Right lobe of liver (tissue), 6 donors: ENCODE measurements at regions not wholly inside any gene's neighbourhood (a gene's known extent, or its start where the extent isn't known, plus 50 kb on each side); places are given as distances from the start of the nearest gene placed in this dataset.

Experiments
- ATAC-seq, 4 donors: fragments of 200-7000 bp; cut with Tn5 transposase; one replicate each; pipeline ENCODE4 v1.9.1; 2020; ENCODE audit warnings: mild to moderate bottlenecking in 4 of 4, moderate library complexity in 4 of 4
- DNase-seq, 3 donors: peaks; one replicate each; pipeline ENCODE4 v3.0.0-alpha.2; 2020
- H3K27ac ChIP-seq, 3 donors: fragments of 200-600 bp; one replicate each; pipeline ENCODE4 v1.8.0; 2022
- H3K27me3 ChIP-seq, 2 donors: fragments of 200-600 bp; one replicate each; pipeline ENCODE4 v1.8.0; 2022
- H3K36me3 ChIP-seq, 4 donors: fragments of 200-600 bp; sonication (generic) in 1 of 4; one replicate each; pipeline versions ENCODE4 v1.5.1 to v1.8.0; 2017 to 2022; ENCODE audit warnings: control low read depth in 1 of 4
- H3K4me1 ChIP-seq, 4 donors: fragments of 200-600 bp; sonication (generic) in 1 of 4; one replicate each; pipeline versions ENCODE4 v1.5.1 to v1.8.0; 2017 to 2022; ENCODE audit warnings: control low read depth in 1 of 4
- H3K4me3 ChIP-seq, 3 donors: fragments of 200-600 bp; one replicate each; pipeline ENCODE4 v1.8.0; 2022
- H3K9me3 ChIP-seq, 4 donors: fragments of 200-600 bp; sonication (generic) in 1 of 4; one replicate each; pipeline versions ENCODE4 v1.5.1 to v1.8.0; 2017 to 2022; ENCODE audit warnings: control low read depth in 1 of 4
- CTCF ChIP-seq, 4 donors: fragments of 200-600 bp in 3 of 4; fragments of 450-650 bp in 1 of 4; IDR thresholded peaks; one replicate each; pipeline versions ENCODE4 v1.5.1 to v1.8.0; 2016 to 2022; ENCODE audit warnings: antibody characterized with exemption in 4 of 4, mild to moderate bottlenecking in 2 of 4
- POLR2A ChIP-seq: fragments of 450-650 bp; IDR thresholded peaks from one replicate; pipeline ENCODE4 v1.6.1; 2017; ENCODE audit warnings: antibody characterized with exemption, mild to moderate bottlenecking
- WGBS: methylation state at CpG from one replicate; pipeline ENCODE4 v1.1.6; 2018; ENCODE audit warnings: low coverage, low lambda C conversion rate; ENCODE audit not compliant: insufficient coverage; ENCODE audit errors: missing lambda C conversion rate; 5-methylcytosine and 5-hydroxymethylcytosine counted together
- intact Hi-C, 2 donors: fragments of 100-400 bp; cut with DNase I; formaldehyde crosslinking; loops; one replicate each; pipeline versions ENCODE4 v1.11.2 to v1.14.1; 2022
- donor health status: DM: no; HTN: yes; CAD: no.
- donor health status: DM: no; HTN: no; CAD: no.
- donor health status: DM: no; HTN: no; CAD: no.
- donor health status: DM: no; HTN: yes; CAD: no.
- donor health status: DM: no; HTN: yes; CAD: no.

- Histone ChIP-seq H3K27ac (no peak overlapping the region), H3K4me3 (no peak overlapping the region), H3K36me3 (no peaks in the 10 kb centered on the region), H3K9me3 (no peaks in the 10 kb centered on the region), H3K4me1 (no peaks in the 10 kb centered on the region), H3K27me3 (no peaks in the 10 kb centered on the region)
- WGBS = 85% methylated on average over 1 of the region's 1 CpG
- DNase-seq = no peak
- intact Hi-C loops = no loop called here
- no peak for ATAC-seq
- no peak for TF ChIP-seq CTCF (IDR thresholded peaks at IDR 0.05)
- no peak for TF ChIP-seq POLR2A
These were observed 543.1 kb upstream of the RIOK2 start for GRCh38 chr5:97726106-97726505.

- DNase-seq = no peak
- ATAC-seq = no peak
- Histone ChIP-seq H3K27ac (no peak overlapping the region), H3K36me3 (no peaks in the 10 kb centered on the region), H3K9me3 (no peaks in the 10 kb centered on the region), H3K4me1 (no peaks in the 10 kb centered on the region), H3K27me3 (no peaks in the 10 kb centered on the region), H3K4me3 (no peak overlapping the region)
- no peak for TF ChIP-seq POLR2A
- no peak for TF ChIP-seq CTCF (IDR thresholded peaks at IDR 0.05)
- intact Hi-C loops = no loop called here
- WGBS = 66% methylated on average over 5 of the region's 7 CpGs
These were observed 545.9 kb upstream of the RIOK2 start for GRCh38 chr5:97728920-97729319.

- TF ChIP-seq POLR2A (no peak), CTCF (IDR thresholded peaks at IDR 0.05) (no peak)
- intact Hi-C loops = no loop called here
- ATAC-seq (no peak), DNase-seq (no peak)
- H3K4me3 ChIP-seq = no peak overlapping the region
- no peaks in the 10 kb centered on the region for H3K4me1 ChIP-seq
- H3K27me3 ChIP-seq = no peaks in the 10 kb centered on the region
- no peaks in the 10 kb centered on the region for H3K9me3 ChIP-seq
- no peak overlapping the region for H3K27ac ChIP-seq
- H3K36me3 ChIP-seq = no peaks in the 10 kb centered on the region
These were observed 546.9 kb upstream of the RIOK2 start for GRCh38 chr5:97729938-97730337.

- Histone ChIP-seq H3K4me3 (no peak overlapping the region), H3K9me3 (no peaks in the 10 kb centered on the region), H3K27me3 (no peaks in the 10 kb centered on the region), H3K4me1 (no peaks in the 10 kb centered on the region), H3K36me3 (no peaks in the 10 kb centered on the region), H3K27ac (no peak overlapping the region)
- 42% methylated on average over 3 of the region's 3 CpGs for WGBS
- DNase-seq = no peak
- intact Hi-C loops = no loop called here
- ATAC-seq = no peak
- TF ChIP-seq POLR2A (no peak), CTCF (IDR thresholded peaks at IDR 0.05) (no peak)
These were observed 552.2 kb upstream of the RIOK2 start for GRCh38 chr5:97735209-97735608.

GRCh38 chr5:97737608-97738007 lies 554.6 kb upstream of the RIOK2 start:
- no peak overlapping the region for H3K4me3 ChIP-seq
- TF ChIP-seq CTCF (IDR thresholded peaks at IDR 0.05) = no peak
- TF ChIP-seq POLR2A = no peak
- intact Hi-C loops = no loop called here
- no peaks in the 10 kb centered on the region for H3K4me1 ChIP-seq
- H3K36me3 ChIP-seq = no peaks in the 10 kb centered on the region
- no peaks in the 10 kb centered on the region for H3K27me3 ChIP-seq
- no peak overlapping the region for H3K27ac ChIP-seq
- ATAC-seq (no peak), DNase-seq (no peak)
- 81% methylated on average over 4 of the region's 6 CpGs for WGBS
- H3K9me3 ChIP-seq = no peaks in the 10 kb centered on the region
